ENCODE measurements at regions not wholly inside any gene's neighbourhood (a gene's known extent, or its start where the extent isn't known, plus 50 kb on each side); places are given as distances from the start of the nearest gene placed in this dataset.

GRCh38 chr13:97107815-97108529, 113.7 kb upstream of the OXGR1 start:
- Histone ChIP-seq H3K27ac (ENCODE audit: low read depth, low read length) (no peak overlapping the region), H4K20me1 (replicated peaks in 1 of 2; ENCODE audit: control insufficient read depth in 1 of 2, insufficient read depth in 2 of 2, low read length in 2 of 2) (no peaks in the 10 kb centered on the region), H3K79me1 (ENCODE audit: low read depth, low read length) (no peaks in the 10 kb centered on the region), H3K9me3 (ENCODE audit: insufficient read depth in 2 of 2, low read depth in 1 of 2, low read length in 1 of 2) (no peaks in the 10 kb centered on the region), H3K23me2 (ENCODE audit: low read depth, low read length) (no peaks in the 10 kb centered on the region), H3K14ac (ENCODE audit: insufficient read length) (no peak overlapping the region), H3K4me3 (ENCODE audit: extremely low read depth in 1 of 4, insufficient read depth in 2 of 4, low read depth in 3 of 4, low read length in 4 of 4) (no peak overlapping the region), H4K91ac (replicated peaks; ENCODE audit: insufficient read length, low read length) (no peak overlapping the region), H2BK15ac (ENCODE audit: low read length) (no peak overlapping the region), H3K36me3 (ENCODE audit: control insufficient read depth in 2 of 4, insufficient read depth in 4 of 4, low read length in 3 of 4) (no peaks in the 10 kb centered on the region), H3K18ac (ENCODE audit: extremely low read depth, low read length) (no peak overlapping the region), H3K23ac (ENCODE audit: insufficient read length) (no peak overlapping the region), H3K56ac (replicated peaks; ENCODE audit: insufficient read length, low read depth, low read length) (no peak overlapping the region), H3K79me2 (ENCODE audit: control insufficient read depth in 1 of 2, insufficient read depth in 2 of 2, low read length in 2 of 2) (no peaks in the 10 kb centered on the region), H2BK5ac (ENCODE audit: low read depth, low read length) (no peak overlapping the region), H2BK12ac (ENCODE audit: low read depth, low read length) (no peak overlapping the region), H3K9ac (replicated peaks in 1 of 4; ENCODE audit: extremely low read depth in 1 of 4, low read depth in 3 of 4, low read length in 3 of 4) (no peak overlapping the region), H4K8ac (ENCODE audit: extremely low read depth, insufficient read depth, low read length) (no peak overlapping the region), H2BK20ac (ENCODE audit: low read length) (no peak overlapping the region), H3K4me2 (ENCODE audit: insufficient read depth in 1 of 2, low read depth in 2 of 2, low read length in 2 of 2) (no peak overlapping the region), H3K27me3 (replicated peaks in 1 of 4; ENCODE audit: control insufficient read depth in 3 of 4, extremely low read depth in 1 of 4, insufficient read depth in 3 of 4, low read length in 3 of 4) (no peaks in the 10 kb centered on the region), H3K4me1 (replicated peaks in 1 of 4; ENCODE audit: control insufficient read depth in 3 of 4, insufficient read depth in 4 of 4, low read length in 3 of 4) (no peaks in the 10 kb centered on the region; a peak in 1 of 7 replicates), H2AK5ac (ENCODE audit: low read depth, low read length) (no peak overlapping the region), H3K4ac (replicated peaks; ENCODE audit: insufficient read length, low read depth, low read length) (no peak overlapping the region), H2AFZ (ENCODE audit: low read length) (no peak overlapping the region), H2BK120ac (replicated peaks; ENCODE audit: low read depth, low read length) (no peak overlapping the region), H4K5ac (ENCODE audit: insufficient read length, low read depth, low read length) (no peak overlapping the region)
- no peak for FAIRE-seq
- 88% methylated on average over 12 of the region's 12 CpGs; no CpG with 5 or more reads in 1 of the 2 experiments for WGBS, 2 experiments (ENCODE audit: extremely low coverage in 1 of 2, insufficient coverage in 1 of 2, insufficient read length in 1 of 2, insufficient replicate concordance in 2 of 2, low coverage in 1 of 2, low lambda C conversion rate in 2 of 2, missing lambda C conversion rate in 1 of 2)
- CTCF ChIA-PET (ENCODE audit: partially characterized antibody), result interaction anchor here (0.6 to 13.0 kb wide), 15 partner anchors 17 to 1274 kb away, joined by 3 to 105 read pairs (median 6); partner anchors contain the start of gene MBNL2
- no peak for DNase-seq (ENCODE audit: low read depth in 1 of 2, low spot score in 2 of 2)
- POLR2A ChIA-PET (ENCODE audit: partially characterized antibody), result no interaction called here
- TF ChIP-seq RXRA (IDR thresholded peaks at IDR 0.05; ENCODE audit: insufficient read depth, low read depth, low read length) (no peak), CTBP2 (IDR thresholded peaks at IDR 0.05; ENCODE audit: borderline replicate concordance, insufficient read depth, insufficient read length, low read length) (no peak), KDM5A (IDR thresholded peaks at IDR 0.05; ENCODE audit: low read length) (no peak), TAF1 (IDR thresholded peaks at IDR 0.05; ENCODE audit: low read depth, low read length) (no peak), HDAC2 (IDR thresholded peaks at IDR 0.05; ENCODE audit: borderline replicate concordance in 1 of 2, low read depth in 2 of 2, low read length in 2 of 2) (no peak), GTF2F1 (IDR thresholded peaks at IDR 0.05; ENCODE audit: borderline replicate concordance, low read depth, low read length) (no peak), CBX8 (IDR thresholded peaks at IDR 0.05; ENCODE audit: borderline replicate concordance, low read depth, low read length) (no peak), MAFK (IDR thresholded peaks at IDR 0.05; ENCODE audit: low read depth, low read length) (no peak), SP4 (IDR thresholded peaks at IDR 0.05; ENCODE audit: low read length) (no peak), KDM1A (IDR thresholded peaks at IDR 0.05; ENCODE audit: borderline replicate concordance, low read length) (no peak), RNF2 (IDR thresholded peaks at IDR 0.05; ENCODE audit: borderline replicate concordance, low read depth, low read length, missing control alignments, poor library complexity, severe bottlenecking) (no peak), GABPA (IDR thresholded peaks at IDR 0.05; ENCODE audit: borderline replicate concordance, insufficient read depth, low read length) (no peak)
